ENCODE measurements at regions not wholly inside any gene's neighbourhood (a gene's known extent, or its start where the extent isn't known, plus 50 kb on each side); places are given as distances from the start of the nearest gene placed in this dataset.
"Not testable (repeated sequence)": the region's sequence is repeated elsewhere in the genome, so short reads cannot be mapped to it uniquely, and the experiment has no call there.

DNA sequence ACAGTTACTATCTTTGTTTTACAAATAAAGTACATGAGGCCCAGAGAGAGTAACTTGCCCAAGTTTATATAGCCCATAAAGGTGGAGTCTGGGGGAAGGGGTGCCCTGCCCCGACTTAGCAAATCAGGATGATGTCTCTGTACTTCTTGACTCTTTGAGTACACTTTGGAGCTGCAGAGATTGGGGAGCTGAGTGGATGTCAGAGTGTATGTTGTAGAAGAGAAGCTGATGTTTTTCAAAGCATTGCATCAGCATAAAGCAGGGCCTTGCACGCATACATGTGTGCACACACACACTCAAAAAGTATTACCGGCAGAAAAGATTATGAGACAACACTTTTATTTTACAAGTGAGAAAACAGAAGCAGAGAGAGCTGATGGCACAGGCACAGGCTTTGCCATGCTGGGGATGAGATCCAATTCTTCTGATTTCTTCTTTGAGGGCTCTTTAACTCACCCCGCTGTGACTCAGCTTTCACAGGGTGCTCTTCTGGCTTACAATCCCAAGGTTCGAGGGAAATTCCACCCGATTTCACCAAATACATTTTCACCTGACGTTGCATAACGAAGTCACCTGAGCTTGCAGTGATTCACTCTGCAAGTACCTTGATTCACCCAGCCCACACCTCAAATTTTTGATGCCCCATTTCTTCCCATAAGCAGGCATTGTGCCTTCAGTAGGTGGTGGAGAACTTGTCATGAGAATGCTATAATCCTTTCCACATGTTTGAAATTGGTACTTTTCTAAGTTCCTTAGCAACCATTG, 292.8 kb upstream of the BOD1L1 start:
- Histone ChIP-seq H3K27ac (peak overlapping the region in 9 of 21 experiments; percentile 6 to 85 (median 42)), H3K4me3 (no peak overlapping the region)

DNA sequence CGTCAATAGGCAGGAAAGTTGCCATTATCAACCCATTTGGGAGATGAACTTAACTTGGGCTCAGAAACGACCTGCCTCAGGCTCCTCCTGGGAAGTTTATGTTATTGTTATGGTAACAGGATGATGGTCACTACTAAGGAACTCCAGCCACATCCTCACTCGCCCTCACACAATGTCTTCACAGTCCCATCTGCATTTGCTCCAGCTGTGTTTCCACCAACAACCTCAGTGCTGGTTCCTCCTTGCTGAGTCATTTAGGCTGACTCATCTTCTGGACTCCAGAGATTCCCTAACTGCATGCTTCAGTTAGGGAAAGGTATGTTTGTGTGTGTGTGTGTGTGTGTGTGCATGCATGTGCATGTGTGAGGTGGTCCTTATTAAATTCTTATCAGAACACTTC, 293.4 kb upstream of the BOD1L1 start:
- no peak overlapping the region for H3K4me3 ChIP-seq
- H3K27ac ChIP-seq, result peak overlapping the region in 8 of 21 experiments; percentile 13 to 83 (median 60)

DNA sequence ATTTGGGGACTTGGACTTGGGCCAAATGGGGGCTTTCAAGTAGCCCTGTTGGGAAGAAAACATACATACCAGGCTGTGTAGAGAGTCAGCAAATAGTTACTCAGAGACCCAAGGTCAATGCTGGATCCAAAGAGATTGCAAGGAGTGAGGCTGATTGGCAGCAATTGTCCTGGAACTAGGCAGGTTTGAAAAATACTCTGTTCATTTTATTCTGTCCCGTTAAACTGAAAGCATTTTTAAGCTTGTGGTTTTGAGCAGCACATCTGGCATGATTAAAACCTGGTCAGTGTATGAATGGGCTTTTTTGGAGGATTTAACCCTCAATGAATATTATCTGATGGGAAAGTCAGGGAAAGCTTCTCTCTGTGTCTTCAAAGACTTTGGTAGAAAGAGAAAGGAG, 294.3 kb upstream of the BOD1L1 start:
- H3K27ac ChIP-seq, result peak overlapping the region in 10 of 21 experiments; percentile 0 to 83 (median 42)
- no peak overlapping the region for H3K4me3 ChIP-seq

DNA sequence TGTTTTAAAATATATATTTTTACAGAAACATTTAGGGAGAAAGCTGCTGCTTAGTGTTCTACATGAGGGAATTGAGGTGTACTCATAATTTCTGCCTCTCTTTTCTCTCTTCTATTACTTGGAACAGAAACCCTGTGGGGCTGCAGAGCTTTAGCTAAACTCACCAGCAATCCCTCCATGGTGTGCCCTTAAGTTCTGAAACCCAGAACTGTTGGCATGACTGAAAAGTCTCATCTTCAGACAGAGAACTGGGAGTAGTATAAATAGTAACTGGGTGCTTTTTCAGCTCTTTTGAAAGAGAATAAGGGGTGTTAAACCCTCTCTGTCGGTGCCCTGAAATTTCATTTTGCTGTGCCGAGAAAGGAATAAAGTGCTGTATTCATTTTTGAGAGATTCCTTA, 294.9 kb upstream of the BOD1L1 start:
- peak overlapping the region in 8 of 21 experiments; percentile 6 to 83 (median 39) for H3K27ac ChIP-seq
- no peak overlapping the region for H3K4me3 ChIP-seq

DNA sequence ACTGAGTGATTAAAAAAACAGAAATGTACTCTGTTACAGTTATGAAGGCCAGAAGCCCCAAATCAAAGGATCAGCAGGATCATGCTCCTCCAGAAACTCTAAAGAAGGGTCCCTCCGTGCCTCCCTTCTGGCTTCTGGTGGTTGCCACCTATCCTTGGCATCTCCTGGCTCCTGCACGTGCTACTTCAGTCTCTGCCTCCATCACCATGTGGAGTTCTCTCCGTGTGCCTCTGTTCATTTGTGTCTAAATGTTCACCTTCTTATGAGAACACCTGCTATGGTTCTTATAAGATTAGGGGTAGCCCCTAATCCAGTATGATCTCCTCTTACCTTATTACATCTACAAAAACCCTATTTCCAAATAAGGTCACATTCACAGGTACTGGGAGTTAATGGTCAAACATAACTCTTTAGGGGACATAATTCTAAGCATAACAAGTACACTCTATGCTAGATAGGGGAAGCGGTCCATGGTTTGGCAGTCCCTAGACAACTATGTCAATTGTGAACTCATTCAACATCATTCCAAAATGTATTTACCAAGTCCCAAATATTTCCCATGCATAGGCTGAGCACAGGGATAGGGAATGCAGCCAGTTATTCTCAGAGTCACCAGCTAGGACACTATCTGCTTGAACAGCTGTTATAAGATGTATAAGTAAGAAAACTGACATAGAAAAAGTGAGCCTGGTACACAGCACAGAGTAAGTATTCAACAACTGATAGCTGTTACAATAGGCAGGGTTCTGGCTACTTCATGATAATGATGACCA, 295.5 kb upstream of the BOD1L1 start:
- Histone ChIP-seq H3K4me3 (no peak overlapping the region), H3K27ac (peak overlapping the region in 6 of 21 experiments; percentile 6 to 83 (median 54))

DNA sequence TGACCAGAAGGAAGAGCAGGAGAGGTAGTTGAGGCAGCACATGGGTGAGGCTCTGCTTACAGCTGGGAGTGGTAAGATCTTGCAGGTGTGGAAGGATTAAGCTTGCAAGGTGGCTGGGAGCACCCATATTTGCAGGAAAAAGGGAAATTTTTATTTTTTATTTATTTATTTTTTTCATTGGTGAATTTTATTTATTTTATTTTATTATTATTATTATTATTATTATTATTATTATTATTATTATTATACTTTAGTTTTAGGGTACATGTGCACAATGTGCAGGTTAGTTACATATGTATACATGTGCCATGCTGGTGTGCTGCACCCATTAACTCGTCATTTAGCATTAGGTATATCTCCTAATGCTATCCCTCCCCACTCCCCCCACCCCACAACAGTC, 297.4 kb upstream of the BOD1L1 start:
- H3K27ac ChIP-seq, result peak overlapping the region in 2 of 21 experiments; percentile 2 to 83
- not testable (repeated sequence) for H3K4me3 ChIP-seq

DNA sequence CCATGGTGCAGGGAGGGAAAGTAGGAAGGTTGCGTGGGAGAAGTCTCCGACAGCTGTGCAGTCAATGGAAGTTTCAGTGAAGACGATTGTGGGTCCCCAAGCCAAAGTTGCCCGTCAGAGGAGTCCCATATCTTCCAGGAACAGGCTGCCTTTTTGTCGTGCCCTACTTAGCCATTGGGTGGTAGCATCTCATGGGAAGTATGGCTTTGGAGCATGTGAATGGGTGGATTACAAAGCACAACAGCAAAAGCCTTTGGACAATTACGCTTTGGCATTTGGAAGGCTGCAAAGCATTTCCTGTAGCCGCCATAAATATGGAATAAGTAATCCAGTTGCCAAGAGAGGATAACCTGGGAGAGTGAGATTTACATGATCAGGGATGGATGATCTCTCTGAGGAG, 300.7 kb upstream of the BOD1L1 start:
- Histone ChIP-seq H3K27ac (no peak overlapping the region), H3K4me3 (no peak overlapping the region)

DNA sequence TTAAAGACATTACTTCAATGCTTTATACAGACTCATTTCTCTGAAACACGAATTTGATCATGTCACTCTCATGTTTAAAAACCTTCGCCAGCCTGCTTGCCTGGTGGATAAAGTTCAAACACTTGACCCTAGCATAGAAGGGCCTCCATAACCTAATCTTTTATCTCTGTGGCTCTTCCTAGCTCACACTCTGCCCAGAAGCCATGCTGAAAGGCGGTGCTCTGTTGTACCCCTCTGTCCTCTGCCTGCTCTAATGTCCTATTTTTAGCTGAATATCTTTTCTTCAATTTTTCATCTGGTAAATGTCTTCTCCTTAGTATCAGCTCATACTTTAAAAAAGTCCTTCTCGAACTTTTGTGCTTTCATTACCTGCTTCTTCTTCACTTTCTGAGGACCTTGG, 302.6 kb upstream of the BOD1L1 start:
- no peak overlapping the region for H3K27ac ChIP-seq
- H3K4me3 ChIP-seq, result no peak overlapping the region

DNA sequence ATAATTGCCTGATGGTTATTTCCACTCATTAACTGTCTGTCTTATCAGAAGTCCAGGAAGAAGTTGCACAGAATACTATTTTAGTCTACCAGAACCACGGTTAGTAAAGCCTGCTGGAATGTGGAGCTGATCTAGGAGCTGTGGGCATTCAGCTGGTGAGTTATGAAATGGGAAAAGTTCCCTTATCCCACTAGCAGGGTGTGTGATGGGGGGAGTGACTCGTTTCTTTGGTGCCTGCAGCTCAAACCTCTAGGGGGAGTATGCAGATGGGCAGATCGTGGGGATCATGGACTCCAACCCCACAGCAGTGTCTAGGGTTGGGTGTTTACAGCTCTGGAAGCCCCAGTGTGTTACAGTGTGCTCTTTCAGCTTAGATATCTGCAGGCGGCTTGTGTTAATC, 305.7 kb upstream of the BOD1L1 start:
- Histone ChIP-seq H3K27ac (no peak overlapping the region), H3K4me3 (no peak overlapping the region)

DNA sequence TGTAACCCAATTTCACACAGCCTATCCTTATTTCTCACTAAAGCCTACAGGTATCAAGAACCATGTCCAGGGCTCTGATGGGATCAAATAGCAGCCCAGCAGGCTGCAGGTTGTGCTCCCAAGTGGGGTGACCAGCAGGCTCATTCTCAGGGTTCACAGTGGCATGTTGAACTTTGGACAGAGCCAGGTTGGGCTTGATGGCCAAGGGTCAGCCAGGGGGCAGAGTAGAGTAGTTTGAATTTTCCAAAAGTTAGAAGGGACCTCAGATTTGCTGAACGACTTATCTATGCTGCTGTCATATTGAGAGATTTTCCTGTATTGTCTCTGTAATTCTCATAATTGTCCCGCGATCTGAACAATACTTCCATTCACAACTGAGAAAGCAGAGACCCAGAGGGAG, 310.8 kb upstream of the BOD1L1 start:
- H3K27ac ChIP-seq, result no peak overlapping the region

DNA sequence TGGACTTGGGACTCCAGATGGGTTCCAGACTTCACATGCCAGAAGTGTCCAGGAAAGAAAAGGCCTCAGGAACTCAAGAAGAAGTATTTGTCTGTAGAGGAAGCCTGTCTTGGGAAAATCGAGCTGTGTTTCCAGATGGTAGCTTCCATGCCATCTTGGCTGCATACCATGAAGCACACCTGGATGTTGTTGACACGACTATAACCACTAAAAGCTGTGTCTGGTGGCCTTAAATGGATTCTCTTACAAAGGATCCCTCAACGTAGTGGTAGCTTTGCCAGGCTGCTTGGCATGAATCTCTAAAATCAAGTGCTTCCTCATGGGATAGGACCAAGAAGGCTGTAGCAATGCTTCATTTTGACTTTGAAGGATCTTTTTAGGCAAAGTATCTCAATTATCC, 313.4 kb upstream of the BOD1L1 start:
- Histone ChIP-seq H3K27ac (no peak overlapping the region), H3K4me3 (no peak overlapping the region)

More for the DNA sequence above, 310.8 kb upstream of the BOD1L1 start:
- H3K4me3 ChIP-seq, result no peak overlapping the region

DNA sequence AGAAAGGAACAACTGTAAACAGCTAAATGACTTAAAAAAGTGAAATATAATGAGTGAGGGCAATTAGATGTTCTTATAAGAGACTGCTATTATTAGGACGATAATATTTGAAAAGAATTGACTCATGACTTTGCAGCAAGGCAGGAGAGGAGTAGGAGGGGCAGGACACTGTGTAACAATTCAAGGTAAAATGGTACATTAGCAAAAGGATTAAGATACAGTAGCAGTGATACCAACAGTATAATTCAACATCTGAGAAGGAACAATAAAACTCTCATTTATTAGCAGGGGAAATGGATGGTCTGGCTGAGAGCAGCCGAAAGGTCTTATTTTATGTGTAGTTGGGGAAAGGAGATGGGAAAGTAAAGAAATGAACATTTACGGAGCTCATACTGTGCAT, 315.5 kb upstream of the BOD1L1 start:
- Histone ChIP-seq H3K27ac (no peak overlapping the region), H3K4me3 (no peak overlapping the region)

DNA sequence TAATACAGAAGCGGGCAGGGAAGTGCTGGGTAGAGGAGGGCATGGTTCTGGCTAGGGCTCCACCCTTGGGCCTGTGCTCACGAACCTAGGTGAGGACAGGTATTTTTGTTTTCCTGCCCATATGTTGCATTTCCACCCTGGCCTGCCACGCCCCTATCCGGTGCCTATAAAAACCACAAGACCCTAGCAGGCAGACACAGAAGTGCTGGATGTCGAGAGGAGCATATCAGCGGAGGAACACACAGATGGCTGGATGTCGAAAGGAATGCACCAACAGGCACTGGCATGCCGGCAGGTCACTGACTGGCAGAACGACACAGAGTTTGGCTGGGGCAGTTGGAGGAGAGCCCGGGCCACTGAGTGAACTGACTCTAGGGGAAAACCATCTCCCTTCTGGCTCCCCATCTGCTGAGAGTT, 316.6 kb upstream of the BOD1L1 start:
- Histone ChIP-seq H3K4me3 (peak overlapping the region in 1 of 7 experiments; percentile 7), H3K27ac (no peak overlapping the region)

DNA sequence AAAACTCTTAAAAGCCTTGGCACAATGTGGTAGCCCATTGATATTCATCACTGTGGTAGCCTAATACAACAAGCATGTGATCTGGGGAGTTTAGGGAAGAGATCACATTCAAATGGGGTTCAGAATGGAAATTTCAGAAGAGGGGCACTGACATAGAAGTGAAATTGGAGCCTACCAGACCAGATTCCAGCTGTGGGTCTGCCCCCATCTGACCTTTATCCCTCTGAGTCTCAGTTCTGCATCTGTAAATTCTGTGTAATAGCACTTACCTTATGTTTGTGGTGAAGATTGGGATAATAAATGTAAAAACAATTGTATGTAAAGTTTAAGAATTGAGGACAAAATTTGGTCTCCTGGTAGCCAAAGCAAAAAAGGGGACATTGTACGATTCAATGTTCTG, 320.4 kb upstream of the BOD1L1 start:
- H3K4me3 ChIP-seq, result no peak overlapping the region

DNA sequence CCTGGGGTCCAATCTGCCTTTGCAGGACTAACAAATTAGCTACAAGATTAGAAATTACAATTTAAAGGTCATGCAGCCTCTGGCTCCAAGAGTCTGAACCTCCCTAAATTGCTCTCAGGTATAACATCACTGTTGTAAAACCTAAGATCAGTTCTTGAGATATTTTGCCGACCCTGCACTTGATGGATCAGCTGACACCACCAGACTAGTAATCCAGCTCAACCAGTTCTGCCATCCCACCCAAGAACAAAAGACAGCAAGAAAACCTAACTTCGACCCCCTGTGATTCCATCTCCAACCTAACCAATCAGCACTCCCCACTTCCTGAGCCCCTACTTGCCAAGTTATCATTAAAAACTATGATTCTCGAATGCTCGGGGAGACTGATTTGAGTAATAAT, 323.0 kb upstream of the BOD1L1 start:
- no peak overlapping the region for H3K27ac ChIP-seq
- no peak overlapping the region for H3K4me3 ChIP-seq

More for the DNA sequence above, 320.4 kb upstream of the BOD1L1 start:
- no peak overlapping the region for H3K27ac ChIP-seq

DNA sequence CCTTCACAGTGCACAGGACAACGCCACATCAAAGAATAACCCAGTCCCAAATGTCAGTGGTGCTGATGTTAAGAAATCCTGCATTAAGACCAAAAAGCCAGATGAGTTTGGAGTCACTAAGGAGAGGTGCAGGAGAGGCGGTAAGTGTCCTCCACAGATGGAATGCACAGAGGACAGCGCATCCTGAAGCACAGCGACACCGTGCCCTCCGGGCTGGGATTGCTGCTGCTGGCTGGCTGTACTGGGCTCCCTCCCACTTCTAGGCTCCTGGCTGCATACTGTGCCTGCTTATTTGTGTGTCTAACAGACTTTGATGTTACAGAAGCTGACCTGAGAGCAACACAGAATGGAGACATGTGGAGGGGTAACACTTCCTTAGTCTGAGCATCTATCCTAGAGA, 325.6 kb upstream of the BOD1L1 start:
- Histone ChIP-seq H3K4me3 (no peak overlapping the region), H3K27ac (no peak overlapping the region)

DNA sequence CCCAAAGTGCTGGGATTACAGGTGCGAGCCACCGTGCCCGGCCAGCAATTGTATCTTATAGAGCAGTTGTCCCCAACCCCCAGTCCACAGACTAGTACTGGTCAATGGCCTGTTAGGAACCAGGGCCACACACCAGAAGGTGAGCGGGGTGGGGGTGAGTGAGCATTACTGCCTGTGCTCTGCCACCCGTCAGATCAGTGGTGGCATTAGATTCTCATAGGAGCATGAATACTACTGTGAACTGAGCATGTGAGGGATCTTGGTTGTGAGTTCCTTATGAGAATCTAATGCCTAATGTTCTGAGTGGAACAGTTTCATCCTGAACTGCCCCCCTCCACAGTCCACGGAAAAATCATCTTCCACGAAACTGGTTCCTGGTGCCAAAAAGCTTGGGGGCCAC, 328.0 kb upstream of the BOD1L1 start:
- H3K4me3 ChIP-seq, result no peak overlapping the region
- no peak overlapping the region for H3K27ac ChIP-seq

DNA sequence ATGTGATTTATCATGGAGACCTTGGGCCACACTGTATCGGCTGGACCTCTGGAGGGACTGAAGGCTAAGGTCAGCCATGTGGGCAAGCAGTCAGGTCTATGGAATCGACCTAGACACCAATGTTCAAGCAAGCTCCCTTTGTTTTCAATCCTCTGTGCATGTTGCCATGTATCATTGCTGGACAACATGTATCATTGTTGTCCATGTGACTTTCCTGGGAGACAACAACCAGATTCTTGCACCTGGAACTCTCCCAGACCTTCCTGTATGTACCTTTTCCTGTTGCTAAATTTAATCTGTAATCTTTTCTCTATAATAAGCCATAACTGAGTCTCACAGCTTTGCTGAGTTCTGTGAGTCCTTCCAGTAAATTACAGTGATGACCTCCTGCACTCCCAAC, 329.4 kb upstream of the BOD1L1 start:
- H3K27ac ChIP-seq, result no peak overlapping the region
- H3K4me3 ChIP-seq, result no peak overlapping the region

DNA sequence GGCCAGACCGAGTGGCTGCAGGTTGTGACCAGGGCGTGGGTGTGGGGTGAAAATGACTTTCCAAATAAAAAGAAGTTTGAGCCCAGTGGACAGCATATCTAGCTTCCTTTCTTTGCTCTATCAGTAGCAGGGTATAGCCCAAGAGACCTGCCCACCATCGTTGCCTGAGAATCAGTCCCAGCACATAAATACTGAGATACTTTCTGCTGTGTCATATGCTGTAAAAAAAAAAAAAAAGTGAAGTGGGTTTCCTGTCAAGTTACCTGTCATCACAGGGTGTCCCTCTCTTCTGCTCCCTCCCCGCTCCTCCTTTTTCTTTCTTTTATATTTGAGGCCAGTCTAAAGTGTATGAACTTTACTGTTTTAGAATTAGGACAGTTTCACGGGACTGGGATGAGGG, 330.3 kb upstream of the BOD1L1 start:
- H3K27ac ChIP-seq, result no peak overlapping the region
- H3K4me3 ChIP-seq, result no peak overlapping the region

DNA sequence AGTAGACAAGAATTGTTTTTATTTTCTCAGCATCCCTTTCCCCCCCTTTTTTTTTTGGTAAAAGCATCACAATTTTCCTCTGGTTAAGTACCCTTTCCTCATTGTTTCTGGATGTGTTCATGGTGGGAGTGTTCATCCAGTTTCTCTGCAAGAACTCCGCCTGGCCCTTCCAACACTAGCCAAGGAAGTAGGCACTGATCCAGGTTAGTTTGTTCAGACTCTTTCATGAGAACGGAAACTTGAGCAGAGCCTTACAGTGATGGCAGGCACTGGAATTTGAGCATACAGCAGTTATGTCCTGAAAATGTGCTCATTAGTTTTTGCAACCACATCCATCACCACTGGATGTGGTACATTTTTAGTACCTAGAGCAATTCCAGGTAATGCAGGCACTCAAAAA, 336.1 kb upstream of the BOD1L1 start:
- H3K4me3 ChIP-seq, result no peak overlapping the region

More for the DNA sequence above, 336.1 kb upstream of the BOD1L1 start:
- no peak overlapping the region for H3K27ac ChIP-seq

All from skin epidermis (tissue), 12 donors.